Renal cortical epithelial cell (primary cell): ENCODE measurements at regions not wholly inside any gene's neighbourhood (a gene's known extent, or its start where the extent isn't known, plus 50 kb on each side); places are given as distances from the start of the nearest gene placed in this dataset.
"Not testable (repeated sequence)": the region's sequence is repeated elsewhere in the genome, so short reads cannot be mapped to it uniquely, and the experiment has no call there.

Experiments used
- DNase-seq: peaks from one replicate; pipeline ENCODE4 v3.0.0-alpha.2; 2011; ENCODE audit warnings: low read depth

DNA sequence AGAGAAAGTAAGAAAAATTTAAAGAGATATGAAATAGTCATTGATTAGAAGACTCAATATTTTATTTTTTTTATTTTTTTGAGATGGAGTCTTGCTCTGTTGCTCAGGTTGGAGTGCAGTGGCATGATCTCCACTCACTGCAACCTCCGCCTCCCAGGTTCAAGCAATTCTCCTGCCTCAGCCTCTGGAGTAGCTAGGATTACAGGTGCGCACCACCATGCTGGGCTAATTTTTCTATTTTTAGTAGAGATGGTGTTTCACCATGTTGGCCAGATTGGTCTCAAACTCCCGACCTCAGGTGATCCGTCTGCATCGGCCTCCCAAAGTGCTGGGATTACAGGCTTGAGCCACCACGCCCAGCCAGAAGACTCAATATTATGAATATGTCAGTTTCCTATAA is 672.6 kb downstream of the UQCRFS1 start:
- not testable (repeated sequence) for DNase-seq

DNA sequence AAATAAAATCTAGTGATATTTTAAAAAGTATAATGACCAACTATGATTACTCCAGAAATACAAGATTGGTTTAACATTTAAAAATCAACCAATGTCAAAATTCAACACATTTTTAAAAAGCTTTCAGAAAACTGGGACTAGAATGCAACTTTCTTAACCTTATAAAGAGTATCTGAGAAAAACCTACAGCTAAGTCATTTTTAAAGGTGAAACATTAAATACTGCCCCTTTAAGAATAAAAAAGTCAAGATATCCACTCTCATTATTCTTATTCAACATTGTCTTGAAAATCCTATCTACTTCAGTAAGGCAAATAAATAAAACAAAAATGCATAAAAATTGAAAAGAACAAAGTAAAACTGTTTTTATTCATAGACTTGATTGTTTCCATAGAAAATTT is 673.2 kb downstream of the UQCRFS1 start:
- no peak for DNase-seq

DNA sequence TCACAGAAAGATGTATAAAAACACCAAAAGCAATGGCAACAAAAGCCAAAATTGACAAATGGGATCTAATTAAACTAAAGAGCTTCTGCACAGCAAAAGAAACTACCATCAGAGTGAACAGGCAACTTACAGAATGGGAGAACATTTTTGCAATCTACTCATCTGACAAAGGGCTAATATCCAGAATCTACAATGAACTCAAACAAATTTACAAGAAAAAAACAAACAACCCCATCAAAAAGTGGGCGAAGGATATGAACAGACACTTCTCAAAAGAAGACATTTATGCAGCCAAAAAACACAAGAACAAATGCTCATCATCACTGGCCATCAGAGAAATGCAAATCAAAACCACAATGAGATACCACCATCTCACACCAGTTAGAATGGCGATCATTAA is 674.4 kb downstream of the UQCRFS1 start:
- not testable (repeated sequence) for DNase-seq

DNA sequence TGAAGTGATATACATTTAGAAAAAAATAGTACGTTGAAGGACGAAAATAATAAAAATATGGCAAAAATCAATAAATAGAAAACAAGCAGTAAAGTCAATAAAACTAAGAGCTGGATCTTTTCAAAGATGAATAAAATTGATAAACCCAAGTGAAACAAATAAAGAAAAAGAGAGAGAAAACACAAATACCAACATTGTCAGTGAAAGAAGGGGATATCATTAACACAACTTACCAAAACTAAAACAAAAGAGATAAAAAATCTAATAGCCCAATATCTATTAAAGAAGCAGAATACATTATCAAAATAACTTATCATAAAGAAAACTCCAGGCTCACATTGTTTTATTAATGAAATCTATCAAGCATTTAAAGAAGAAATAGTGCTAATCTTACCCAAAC is 675.1 kb downstream of the UQCRFS1 start:
- no peak for DNase-seq

DNA sequence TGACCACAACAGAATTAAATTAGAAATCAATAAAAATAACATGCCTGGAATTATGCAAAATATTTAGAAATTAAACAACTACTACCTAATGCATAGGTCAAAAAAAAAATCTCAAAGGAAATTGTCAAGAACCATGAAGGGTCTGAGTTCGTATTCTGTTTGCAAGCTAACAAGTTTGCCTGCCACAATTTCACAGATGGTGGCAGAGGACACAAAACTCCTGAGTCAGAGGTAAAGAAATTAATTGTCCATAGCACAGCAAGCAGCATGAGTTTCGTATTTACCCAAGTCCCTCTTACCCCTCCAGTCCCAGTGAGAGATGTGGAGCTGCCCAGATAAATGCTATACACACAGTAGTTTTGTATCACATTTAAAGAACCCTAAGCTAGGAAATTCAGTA is 675.9 kb downstream of the UQCRFS1 start:
- DNase-seq, result no peak

DNA sequence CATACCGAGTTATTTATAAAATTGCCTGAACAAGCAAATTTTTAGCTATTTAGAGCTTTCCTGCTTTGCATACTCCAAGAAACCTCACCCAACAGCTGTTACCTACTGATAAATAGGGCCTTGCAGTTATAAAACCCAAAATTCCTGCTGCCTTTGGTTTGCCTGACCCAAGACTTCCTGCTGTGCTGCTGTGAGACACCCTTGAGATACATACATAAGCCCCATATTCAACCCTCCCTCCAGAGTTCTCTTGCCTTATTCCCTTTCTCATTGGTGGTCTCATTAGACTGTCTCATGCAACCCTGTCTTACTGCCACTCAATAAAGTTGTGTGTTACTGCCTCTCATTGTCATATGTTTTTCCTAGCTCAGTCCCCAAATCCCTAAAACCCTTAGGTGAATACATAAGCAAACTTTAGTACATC is 677.6 kb downstream of the UQCRFS1 start:
- DNase-seq, result no peak

DNA sequence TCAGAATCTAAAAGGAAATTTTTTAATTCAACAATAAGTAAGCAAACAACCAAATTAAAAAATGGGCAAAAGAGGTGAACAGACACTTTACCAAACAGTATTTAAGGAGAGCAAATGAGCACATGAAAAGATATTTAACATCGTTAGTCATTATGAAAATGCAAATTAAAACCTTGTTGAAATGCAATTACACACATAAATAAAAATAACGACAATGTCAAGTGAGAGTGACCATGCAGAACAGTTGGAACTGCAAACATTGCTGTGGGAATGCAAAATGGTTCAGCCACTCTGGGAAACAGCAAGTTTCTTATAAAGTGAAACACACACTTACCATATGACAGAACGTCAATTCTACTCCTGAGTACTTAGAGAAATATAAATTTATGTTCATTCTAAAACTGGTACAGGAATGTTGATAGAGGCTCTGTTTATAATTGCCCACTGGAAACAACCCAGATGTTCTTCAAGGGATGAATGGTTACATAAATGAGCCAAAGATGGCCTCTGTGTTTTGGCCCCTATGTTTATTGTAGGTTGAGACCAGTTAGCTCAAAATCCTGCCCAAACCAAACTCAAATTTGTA is 678.1 kb downstream of the UQCRFS1 start:
- no peak for DNase-seq

DNA sequence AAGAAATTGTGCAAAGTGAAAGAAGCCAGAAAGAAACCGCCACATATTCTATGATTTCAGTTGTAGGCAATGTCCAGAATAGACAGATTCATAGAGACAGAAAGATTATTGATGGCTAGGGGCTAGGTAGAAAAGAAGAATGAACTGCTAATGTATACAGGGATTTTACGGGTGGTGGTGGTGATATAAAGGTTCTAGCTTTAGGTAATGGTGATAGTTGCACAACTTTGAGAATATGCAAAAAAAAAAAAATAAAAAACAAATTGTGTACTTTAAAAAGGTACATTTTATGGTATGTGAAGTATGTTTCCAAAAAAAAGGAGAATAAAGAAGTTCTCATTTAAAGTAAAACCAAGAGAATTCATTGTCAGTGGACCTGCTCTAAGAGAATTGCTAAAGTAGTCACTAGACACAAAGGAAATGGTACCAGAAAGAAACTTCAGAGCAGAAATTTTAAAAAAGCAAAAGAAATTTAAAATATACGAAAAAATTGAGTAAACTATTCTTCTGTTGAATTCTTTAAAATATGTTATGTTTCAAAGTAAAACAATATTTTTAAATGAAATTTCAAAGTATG is 680.1 kb downstream of the UQCRFS1 start:
- DNase-seq, result no peak

DNA sequence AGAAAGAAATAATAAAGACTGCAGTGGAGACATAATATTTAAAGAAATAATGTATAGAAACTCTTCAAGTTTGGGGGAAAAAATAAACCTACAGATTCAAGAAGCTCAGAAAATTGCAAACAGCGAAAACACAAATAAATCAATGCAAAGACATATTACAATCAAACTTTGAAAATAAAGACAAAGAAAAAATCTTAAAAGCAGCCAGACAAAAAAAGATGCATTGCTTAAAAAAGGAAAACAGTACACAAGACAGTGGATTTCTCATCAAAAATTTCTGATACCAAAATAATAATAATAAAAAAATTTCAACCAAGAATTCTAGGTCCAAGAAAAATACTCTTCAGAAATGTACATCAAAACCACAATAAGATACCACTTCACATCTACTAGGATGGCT is 681.0 kb downstream of the UQCRFS1 start:
- DNase-seq, result no peak

DNA sequence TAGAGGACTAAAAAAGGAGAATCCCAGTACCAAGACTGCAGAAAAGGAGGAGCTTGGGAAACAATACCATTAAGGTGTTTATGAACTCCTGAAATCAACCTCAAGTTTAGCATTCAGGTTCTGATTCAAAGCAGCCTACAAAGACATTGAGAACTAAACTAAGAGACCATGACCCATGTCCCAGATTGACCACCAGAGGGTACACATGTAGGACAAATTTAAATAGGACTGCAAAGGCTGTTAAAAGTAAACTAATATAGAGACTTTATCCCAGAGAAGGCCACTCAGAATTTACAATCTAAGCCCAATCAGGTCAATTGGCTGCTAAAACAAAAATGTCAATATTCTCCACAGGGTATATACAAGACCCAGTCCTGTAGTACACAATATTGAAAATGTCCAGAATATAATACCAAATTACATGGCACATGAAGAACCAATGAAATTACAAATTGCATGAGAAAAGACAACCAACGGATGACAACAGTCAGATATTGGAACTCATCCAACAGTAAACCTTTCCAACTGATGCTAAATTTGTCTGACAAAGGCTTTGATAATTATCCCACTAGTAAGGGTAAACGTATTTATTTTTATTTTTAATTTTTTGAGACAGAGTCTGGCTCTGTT is 682.4 kb downstream of the UQCRFS1 start:
- no peak for DNase-seq

DNA sequence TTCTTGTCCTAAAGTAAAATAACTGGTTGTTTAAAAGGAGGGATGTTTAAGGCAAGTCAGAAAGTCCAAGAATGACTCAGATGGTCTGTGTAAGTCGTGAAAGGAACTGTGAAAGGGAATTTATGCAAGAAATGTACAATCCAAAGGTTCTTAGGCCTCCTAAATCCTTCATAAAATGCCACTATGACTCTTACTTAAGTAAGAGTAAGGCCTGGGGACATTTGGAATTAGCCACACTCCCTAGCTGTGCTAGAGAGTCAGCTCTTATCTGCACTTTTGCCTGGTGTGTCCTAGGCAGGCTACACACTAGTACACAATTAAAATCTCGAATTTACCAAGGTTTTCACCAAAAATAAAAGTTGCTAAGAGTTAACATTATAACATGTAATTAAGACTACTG is 686.9 kb downstream of the UQCRFS1 start:
- no peak for DNase-seq

DNA sequence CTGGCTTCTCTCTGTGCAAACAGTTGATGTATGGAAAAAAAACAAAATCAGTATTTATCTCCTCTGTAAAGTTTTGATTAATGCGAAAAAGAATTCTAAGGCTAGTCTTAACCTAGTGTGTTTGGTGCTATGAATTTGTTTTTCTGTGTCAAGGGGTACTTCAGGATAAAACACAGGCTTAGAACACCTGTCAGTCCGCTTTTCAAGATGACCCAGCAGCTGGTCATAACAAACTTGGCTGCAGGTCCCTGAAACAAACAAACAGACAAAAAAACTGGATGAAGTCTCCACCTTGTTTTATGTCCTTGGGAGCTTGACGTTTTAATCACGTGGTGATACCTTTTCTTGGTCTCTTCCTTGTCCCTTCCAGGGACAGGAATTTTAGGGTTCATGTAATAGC is 689.3 kb downstream of the UQCRFS1 start:
- DNase-seq, result no peak

DNA sequence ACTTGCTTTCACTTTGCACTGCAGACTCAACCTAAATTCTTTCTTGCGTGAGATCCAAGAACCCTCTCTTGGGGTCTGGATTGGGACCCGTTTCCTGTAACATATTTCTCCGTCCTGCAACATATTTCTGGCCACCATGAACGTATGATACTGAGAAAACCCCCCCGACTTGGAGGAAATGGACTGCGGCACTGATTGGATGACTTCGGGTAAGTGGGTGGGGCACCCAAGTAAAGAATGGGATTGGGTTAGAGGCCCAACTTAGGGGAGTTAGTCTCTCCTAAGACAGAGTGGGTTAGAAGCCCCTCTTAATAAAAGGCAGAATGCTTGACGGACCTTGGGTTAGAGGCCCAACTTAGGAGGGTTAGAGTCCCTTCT is 690.4 kb downstream of the UQCRFS1 start:
- DNase-seq, result no peak

DNA sequence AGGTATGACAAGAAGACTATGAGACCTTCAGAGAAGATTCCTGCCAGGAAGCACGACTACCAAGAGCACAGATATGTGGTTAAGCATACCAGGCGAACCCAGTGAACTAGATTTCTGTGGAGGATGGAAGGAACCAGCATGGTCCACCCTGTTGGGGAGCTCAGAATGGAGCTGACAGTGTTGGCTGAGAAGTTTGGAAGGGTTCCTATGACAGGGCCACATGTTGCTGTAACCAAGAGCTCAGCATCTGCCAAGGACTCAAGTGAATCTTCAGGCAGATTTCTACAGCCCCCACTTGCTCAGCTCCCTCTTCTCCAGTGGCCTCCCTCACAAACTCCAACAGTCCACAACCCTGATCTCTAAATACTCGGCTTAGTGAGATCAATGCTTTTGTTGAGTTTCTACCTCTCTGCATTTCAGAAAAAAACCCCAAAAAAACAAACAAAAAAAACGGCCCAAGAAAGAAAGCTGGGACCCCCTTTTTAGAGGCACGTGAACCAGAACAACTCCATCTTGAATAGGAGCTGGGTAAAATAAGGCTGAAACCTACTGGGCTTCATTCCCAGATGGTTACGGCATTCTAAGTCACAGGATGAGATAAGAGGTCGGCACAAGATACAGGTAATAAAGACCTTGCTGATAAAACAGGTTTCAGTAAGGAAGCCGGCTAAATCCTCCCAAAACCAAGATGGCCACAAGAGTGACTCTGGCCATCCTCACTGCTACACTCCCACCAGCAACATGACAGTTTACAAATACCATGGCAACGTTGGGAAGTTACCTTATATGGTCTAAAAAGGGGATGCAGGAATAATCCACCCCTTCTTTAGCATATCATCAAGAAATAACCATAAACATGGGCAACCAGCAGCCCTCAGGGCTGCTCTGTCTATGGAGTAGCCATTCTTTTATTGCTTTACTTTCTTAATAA is 691.1 kb downstream of the UQCRFS1 start:
- no peak for DNase-seq

DNA sequence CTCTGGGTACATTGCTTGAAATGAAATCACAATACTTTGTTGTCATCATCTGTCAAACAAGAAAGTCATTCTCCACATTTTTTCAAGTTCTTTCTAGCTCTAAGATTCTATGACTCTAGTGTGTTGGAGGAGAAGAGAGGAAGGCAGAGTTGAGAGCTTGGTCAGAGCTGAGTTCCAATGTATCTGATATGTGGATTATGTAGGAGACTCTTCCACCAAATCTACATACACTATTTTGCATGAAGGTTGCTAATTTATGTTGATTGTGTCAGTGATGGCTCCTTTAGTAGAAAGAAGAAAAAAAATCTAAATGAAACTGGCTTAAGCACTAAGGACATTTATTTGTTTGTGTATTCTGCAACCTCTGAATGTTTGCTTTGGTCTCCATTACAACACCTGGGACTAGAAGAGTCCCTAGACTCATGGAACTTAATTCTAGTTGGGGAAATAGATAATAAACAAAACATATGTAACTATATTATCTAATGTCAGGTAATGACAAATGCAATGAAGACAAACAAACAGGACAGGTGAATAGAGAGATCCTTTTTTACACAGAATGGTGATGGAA is 691.9 kb downstream of the UQCRFS1 start:
- DNase-seq, result no peak

DNA sequence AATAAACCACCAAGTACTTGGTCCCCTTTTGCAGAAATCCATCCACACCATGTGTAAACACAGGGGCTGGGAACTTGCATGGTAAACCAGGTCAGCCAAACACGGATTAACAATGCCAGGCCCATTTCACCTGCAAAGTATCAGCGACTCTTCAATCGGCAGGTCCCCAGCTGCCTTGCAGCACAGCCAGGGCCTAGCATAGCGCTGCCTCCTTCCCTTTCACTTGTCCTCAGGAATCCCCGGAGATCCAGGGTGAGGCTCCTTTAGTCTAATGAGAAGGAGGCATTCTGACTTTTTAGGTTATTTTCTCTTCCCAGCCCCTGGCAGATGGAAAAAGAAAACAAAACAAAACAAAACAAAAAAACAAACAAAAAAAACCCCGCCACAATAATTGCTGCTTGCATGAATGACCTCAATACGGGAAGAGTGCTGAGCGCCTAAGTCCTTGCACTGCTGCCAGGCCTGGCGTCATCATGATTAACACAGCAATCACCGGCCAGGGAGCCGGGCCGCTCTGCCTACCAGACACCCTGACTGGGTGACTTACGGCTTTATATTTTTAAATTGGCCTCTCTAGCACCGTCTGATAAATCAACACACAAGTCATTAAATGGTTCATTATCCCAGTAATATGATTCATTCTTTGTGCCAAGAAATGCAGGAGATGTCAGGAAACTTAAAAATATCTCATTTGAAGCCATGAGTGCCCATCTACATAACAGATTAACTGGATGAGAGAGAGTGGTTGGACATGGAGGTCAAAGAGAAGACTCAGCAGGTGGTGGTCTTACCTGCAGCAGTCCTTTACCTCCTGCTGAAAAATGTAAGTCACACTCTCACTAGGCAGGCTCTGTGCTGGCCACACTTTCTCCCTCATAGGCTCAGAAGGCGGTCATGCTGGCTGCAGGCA is 692.7 kb downstream of the UQCRFS1 start:
- DNase-seq, result peak; percentile 37

DNA sequence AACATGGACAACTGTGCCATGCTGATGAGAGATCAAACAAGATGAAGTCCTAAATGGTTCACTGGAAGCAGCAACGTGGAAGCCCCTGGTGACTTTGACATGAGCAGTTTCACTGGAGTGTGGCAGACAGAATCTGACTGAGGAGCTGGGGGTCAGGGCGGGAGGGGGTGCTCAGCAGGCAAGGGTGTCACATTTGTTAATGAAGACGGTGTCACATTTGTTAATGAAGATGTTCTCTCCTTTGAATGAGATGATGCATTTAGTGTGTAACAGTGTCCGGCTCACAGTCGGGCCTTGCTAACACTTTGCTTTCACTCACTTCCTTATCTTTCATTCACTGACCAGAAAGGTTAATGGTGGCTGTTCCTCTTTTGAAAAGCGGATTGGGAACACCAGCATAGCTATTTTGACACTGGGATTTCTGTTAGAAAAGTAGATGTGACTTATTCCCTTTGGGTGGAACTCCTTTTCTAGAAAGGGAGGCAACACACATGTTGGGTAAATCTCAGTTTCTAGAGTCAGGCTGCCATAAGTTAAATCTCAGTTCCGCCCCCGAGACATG is 693.7 kb downstream of the UQCRFS1 start:
- no peak for DNase-seq

DNA sequence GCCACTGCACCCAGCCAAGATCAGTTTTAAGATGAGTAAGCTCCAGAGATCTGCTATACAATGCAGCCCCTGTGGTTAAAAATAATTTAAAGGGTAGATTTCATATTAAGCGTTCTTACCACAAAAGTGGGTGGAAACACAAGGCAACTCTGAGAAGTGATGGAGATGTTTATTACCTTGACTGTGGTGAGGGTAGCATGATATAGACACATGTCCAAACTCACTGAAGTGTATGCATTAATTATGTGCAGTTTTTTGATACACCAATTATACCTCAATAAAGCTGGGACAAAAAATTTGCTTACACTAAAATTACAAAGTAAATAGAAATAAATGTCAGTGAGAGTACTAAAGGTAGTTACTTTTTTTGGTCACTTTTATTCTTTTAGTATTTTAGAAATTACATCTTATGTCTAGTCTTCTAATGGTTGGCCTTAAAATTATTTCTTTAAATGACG is 696.5 kb downstream of the UQCRFS1 start:
- DNase-seq, result no peak

DNA sequence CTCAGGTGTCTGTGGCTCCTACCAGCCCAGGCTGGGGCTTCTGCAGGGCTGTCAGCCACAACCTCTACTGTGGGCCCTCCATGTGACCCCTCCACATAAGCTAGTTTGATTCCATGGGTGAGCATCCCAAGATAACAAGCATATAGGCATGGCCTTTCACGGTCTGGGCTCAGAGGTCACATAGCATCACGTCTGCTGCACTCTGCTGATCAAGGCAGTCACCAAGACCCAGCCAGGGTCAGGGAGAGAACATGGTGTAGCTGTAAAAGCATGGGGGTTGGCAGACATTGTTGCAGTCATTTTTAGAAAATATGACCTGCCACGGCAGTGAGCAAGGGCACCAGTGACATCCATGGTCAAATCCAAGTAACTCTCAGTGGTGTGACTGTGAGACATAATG is 698.8 kb downstream of the UQCRFS1 start:
- DNase-seq, result no peak

DNA sequence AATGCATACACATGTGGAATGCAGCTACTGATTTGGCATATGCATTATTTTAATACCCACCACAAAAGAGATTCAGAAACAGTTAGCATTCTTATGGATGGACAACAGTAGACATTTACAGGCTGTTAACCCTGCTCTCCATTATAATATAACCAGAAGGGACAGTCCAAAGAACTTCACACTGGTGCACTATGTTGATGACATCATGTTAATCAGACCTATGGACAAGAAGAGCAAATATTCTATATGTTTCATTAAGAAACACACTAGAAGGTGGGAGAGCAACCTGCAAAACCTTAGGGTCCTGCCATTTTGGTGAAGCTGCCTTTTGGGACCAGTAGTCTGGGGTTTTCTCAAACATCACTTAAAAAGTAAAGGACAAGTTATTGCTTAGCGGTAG is 701.3 kb downstream of the UQCRFS1 start:
- no peak for DNase-seq
